Heart right ventricle (tissue), 16 donors: ENCODE measurements at regions not wholly inside any gene's neighbourhood (a gene's known extent, or its start where the extent isn't known, plus 50 kb on each side); places are given as distances from the start of the nearest gene placed in this dataset.
A peak's percentile ranks its signal among the peaks of the same experiment; 100 is the strongest.
"Not testable (repeated sequence)": the region's sequence is repeated elsewhere in the genome, so short reads cannot be mapped to it uniquely, and the experiment has no call there.

ENCODE experiments used
- ATAC-seq, 8 donors: fragments of 200-7000 bp; cut with Tn5 transposase; one replicate each; pipeline ENCODE4 v1.9.1; 2020; ENCODE audit warnings: mild to moderate bottlenecking in 8 of 8, moderate library complexity in 8 of 8, moderate number of reproducible peaks in 1 of 8
- DNase-seq, 2 donors: peaks; one replicate each; pipeline ENCODE4 v3.0.0-alpha.2; 2020
- H3K27ac ChIP-seq, 10 donors: fragments of 200-600 bp; sonication (generic) in 2 of 10; one replicate each; pipeline versions ENCODE4 v1.5.0 to v1.8.0; 2020 to 2022; ENCODE audit warnings: mild to moderate bottlenecking in 3 of 10
- H3K27me3 ChIP-seq, 7 donors: fragments of 200-600 bp; one replicate each; pipeline ENCODE4 v1.8.0; 2021 to 2022; ENCODE audit warnings: mild to moderate bottlenecking in 2 of 7
- H3K36me3 ChIP-seq, 9 donors: fragments of 200-600 bp; sonication (generic) in 1 of 9; one replicate each; pipeline versions ENCODE4 v1.5.0 to v1.8.0; 2020 to 2022; ENCODE audit warnings: mild to moderate bottlenecking in 2 of 9
- H3K4me1 ChIP-seq, 9 donors: fragments of 200-600 bp; sonication (generic) in 1 of 9; one replicate each; pipeline versions ENCODE4 v1.5.0 to v1.8.0; 2020 to 2022; ENCODE audit warnings: mild to moderate bottlenecking in 4 of 9
- H3K4me3 ChIP-seq, 10 donors: fragments of 200-600 bp; sonication (generic) in 2 of 10; one replicate each; pipeline versions ENCODE4 v1.5.0 to v1.8.0; 2020 to 2022; ENCODE audit warnings: mild to moderate bottlenecking in 7 of 10, moderate library complexity in 2 of 10
- H3K9me3 ChIP-seq, 11 donors: fragments of 200-600 bp in 10 of 11; sonication (generic) in 2 of 11; one replicate each; pipeline versions ENCODE4 v1.5.0 to v1.8.0; 2013 to 2022; ENCODE audit warnings: mild to moderate bottlenecking in 2 of 11, control low read depth in 1 of 11, moderate library complexity in 1 of 11
- WGBS, 2 donors: extraction: QIAGEN DNeasy Blood & Tissue Kit; methylation state at CpG; one replicate each; pipeline ENCODE4 v1.1.7; 2013; ENCODE audit warnings: inconsistent platforms in 1 of 2; 5-methylcytosine and 5-hydroxymethylcytosine counted together
- intact Hi-C, 10 donors: fragments of 100-400 bp; cut with DNase I; formaldehyde crosslinking; loops; one replicate each; pipeline versions ENCODE4 v1.11.1 to v1.14.2; 2022
- donor health status: Arrhythmogenic right ventricular cardiomyopathy.
- donor health status: ischemic (EF 13 %, LVEDD 7.1; RV severe dilation, severe dysfunction).
- donor health status: healthy with polysubstance abuse.
- donor health status: DM: no; HTN: yes; CAD: no.
- donor health status: DM: no; HTN: no; CAD: no.
- donor health status: ischemic (EF 25% LVEDD 6.9; RV normal size, moderate dysfunction).
- donor health status: ischemic (EF 25% LVEDD 5.7; RV mildly dilated, moderate dysfunction).
- donor health status: healthy.
- donor health status: DM: yes; HTN: yes; CAD: no.
- donor health status: Ischemic cardiomyopathy.
- donor health status: ischemic (EF 35%, LVEDD 5.7; RV mildly dilated, moderate dysfunction).
- donor health status: nonischemic (EF 11% LVEDD 7.7; RV severe dilation, severe dysfunction).
- donor health status: DM: yes; HTN: yes; CAD: no.
- donor health status: PGD.
- donor health status: ischemic (EF 29% LVEDD 5.4; RV normal size, mild dysfunction).
- donor health status: nonischemic (EF 23%, LVEDD 6.1; RV moderate dilation, normal function).

DNA sequence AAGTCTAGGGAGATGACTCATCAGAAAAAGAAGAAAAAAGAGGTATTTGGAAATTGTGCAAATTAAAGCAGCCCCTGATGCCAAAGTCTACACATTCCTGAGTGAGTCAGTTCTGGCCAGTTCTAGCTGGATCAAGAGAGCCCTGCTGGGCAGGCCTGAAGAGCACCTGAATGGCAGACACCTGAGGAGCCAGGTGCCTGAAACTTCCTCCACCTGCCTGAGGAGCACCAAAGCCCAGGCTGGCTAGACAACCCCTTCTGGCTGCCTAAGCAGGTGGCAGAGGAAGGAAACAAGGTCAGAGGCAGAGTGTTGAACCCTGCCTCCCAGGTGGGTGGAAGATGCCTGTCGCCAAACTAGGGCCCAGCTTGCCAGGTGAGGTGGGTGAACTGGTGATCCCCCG, 101.0 kb downstream of the LIMS4 start:
- H3K27me3 ChIP-seq, H3K36me3 ChIP-seq, H3K4me3 ChIP-seq, ATAC-seq, DNase-seq, H3K27ac ChIP-seq, H3K9me3 ChIP-seq, H3K4me1 ChIP-seq, intact Hi-C loops: not testable (repeated sequence)
- WGBS, 2 donors, result 88 to 92% methylated on average over 1 of the region's 2 CpGs

GRCh38 chr2:110357616-110358015, 115.0 kb downstream of the LIMS4 start:
- H3K9me3 ChIP-seq, H3K27ac ChIP-seq, intact Hi-C loops, H3K36me3 ChIP-seq, H3K4me1 ChIP-seq, H3K4me3 ChIP-seq, ATAC-seq, DNase-seq, H3K27me3 ChIP-seq: not testable (repeated sequence)
- WGBS, 2 donors, result no CpG with 5 or more reads among the region's 2 CpGs

GRCh38 chr2:110354294-110355018, 118.2 kb downstream of the LIMS4 start:
- ATAC-seq, H3K9me3 ChIP-seq, H3K27ac ChIP-seq, H3K4me3 ChIP-seq, intact Hi-C loops, H3K36me3 ChIP-seq, H3K27me3 ChIP-seq, DNase-seq, H3K4me1 ChIP-seq: not testable (repeated sequence)
- WGBS, 2 donors, result no CpG with 5 or more reads among the region's 5 CpGs

GRCh38 chr2:110350718-110351117, 121.9 kb downstream of the LIMS4 start:
- H3K9me3 ChIP-seq, DNase-seq, intact Hi-C loops, H3K36me3 ChIP-seq, H3K27ac ChIP-seq, H3K4me1 ChIP-seq, H3K27me3 ChIP-seq, H3K4me3 ChIP-seq, ATAC-seq: not testable (repeated sequence)

- ATAC-seq, result peak in 1 of 8 donors; percentile 41
- H3K27ac ChIP-seq, H3K36me3 ChIP-seq, H3K27me3 ChIP-seq, intact Hi-C loops, DNase-seq, H3K4me3 ChIP-seq, H3K4me1 ChIP-seq, H3K9me3 ChIP-seq: not testable (repeated sequence)
- WGBS, 2 donors, result 86 to 88% methylated on average over 3 of the region's 12 CpGs
Measured at GRCh38 chr2:110348902-110349301, 123.7 kb downstream of the LIMS4 start.

DNA sequence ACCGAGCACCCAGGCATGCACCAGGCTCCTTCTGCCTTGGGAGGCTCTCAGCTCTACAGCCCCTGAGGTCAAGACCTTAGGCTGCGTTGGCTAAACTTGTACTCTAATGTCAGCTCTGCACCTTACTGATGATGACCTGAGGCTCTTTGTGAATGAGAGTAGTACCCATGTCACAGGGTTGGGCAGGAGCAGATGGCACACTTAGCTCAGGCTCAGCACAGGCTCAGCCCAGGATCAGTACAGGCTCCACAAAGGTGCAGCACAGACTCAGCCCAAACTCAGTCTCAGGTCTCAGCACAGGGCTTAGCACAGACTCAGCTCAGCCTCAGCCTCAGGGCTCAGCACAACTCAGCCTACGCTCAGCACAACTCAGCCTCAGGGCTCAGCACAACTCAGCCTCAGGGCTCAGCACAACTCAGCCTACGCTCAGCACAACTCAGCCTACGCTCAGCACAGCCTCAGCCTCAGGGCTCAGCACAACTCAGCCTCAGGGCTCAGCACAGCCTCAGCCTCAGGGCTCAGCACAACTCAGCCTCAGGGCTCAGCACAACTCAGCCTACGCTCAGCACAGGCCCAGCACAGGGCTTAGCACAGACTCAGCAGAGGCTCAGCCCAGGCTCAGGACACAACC, 128.1 kb downstream of the LIMS4 start:
- WGBS, 2 donors, result 98 to 100% methylated on average over 2 to 4 of the region's 6 CpGs
- H3K4me3 ChIP-seq, H3K4me1 ChIP-seq, H3K27me3 ChIP-seq, H3K9me3 ChIP-seq, ATAC-seq, H3K27ac ChIP-seq, intact Hi-C loops, H3K36me3 ChIP-seq: not testable (repeated sequence)
- DNase-seq, result peak in 1 of 2 donors; percentile 4

- H3K27ac ChIP-seq, H3K27me3 ChIP-seq, H3K36me3 ChIP-seq, H3K4me1 ChIP-seq, H3K9me3 ChIP-seq, intact Hi-C loops, H3K4me3 ChIP-seq, DNase-seq: not testable (repeated sequence)
- ATAC-seq, result peak in 3 of 8 donors; percentile 30 to 35 (median 31)
- WGBS, 2 donors, result 65 to 68% methylated on average over 3 of the region's 7 CpGs
Measured at GRCh38 chr2:110342077-110342476, 129.7 kb upstream of the MTLN start.

GRCh38 chr2:110339126-110339525, 126.8 kb upstream of the MTLN start:
- DNase-seq, H3K9me3 ChIP-seq, H3K4me1 ChIP-seq, H3K36me3 ChIP-seq, H3K27ac ChIP-seq, H3K27me3 ChIP-seq, H3K4me3 ChIP-seq, intact Hi-C loops: not testable (repeated sequence)
- ATAC-seq, result peak in 1 of 8 donors; percentile 18
- WGBS, 2 donors, result no CpG with 5 or more reads among the region's 2 CpGs

DNA sequence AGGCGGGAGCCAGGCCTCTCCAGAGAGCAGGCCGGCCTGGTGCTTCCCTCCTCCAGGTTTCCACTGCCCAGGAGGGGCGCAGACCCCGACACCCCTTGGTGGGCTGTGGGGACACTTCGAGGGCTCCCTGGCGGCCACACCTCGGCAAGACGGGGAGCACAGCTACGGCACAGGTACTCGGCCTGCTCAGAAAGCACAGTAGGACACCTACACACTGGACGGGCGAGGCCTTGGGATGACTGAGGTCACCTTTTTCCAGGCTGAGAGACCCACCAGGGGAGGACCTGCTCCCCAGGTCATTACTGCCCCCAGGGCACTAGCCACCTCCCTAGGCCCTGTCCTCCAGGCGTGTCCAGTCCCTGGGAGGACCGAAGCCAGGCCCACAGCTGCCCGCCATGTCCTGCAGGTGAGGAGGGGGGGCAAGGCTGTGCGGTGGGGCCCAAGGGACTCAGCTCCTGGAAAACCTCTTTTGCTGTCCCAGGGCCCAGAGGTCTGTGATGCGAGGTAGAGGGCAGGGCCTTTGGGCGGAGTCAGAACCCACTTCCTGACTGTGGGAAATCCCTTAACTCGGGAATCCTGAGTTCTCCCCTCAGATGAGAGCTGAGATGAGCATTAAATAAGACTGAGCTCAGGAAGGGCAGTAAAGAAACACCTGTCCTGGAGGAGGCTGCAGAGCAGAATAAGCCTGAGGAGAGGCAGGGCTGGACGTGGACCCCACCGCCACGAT, 126.1 kb upstream of the MTLN start:
- H3K9me3 ChIP-seq, DNase-seq, ATAC-seq, H3K4me3 ChIP-seq, intact Hi-C loops, H3K27ac ChIP-seq, H3K4me1 ChIP-seq, H3K36me3 ChIP-seq, H3K27me3 ChIP-seq: not testable (repeated sequence)
- 86 to 89% methylated on average over 10 to 13 of the region's 22 CpGs for WGBS, 2 donors

DNA sequence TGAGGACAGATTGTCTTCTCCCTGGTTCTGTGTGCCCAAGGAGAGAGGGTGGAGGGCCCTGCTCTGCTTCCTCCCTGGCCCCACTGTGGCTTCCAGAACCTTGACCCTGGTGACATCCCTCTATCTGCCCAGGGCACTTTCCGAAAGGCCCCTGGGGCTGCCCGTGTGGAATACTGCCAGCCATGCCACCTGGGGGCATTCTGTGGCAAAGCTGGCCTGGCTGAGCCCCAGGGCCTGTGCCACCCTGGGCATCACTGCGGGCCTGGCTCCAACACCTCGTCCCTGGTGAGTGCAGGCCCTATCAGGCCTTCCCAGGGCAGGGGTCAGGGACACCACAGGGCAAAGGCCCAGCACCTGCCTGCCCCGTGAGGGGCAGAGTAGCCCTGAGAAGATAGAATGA, 123.7 kb upstream of the MTLN start:
- intact Hi-C loops, H3K27ac ChIP-seq, ATAC-seq, H3K9me3 ChIP-seq, H3K36me3 ChIP-seq, H3K27me3 ChIP-seq, H3K4me1 ChIP-seq, DNase-seq, H3K4me3 ChIP-seq: not testable (repeated sequence)
- 85% methylated on average over 4 of the region's 5 CpGs for WGBS, 2 donors

DNA sequence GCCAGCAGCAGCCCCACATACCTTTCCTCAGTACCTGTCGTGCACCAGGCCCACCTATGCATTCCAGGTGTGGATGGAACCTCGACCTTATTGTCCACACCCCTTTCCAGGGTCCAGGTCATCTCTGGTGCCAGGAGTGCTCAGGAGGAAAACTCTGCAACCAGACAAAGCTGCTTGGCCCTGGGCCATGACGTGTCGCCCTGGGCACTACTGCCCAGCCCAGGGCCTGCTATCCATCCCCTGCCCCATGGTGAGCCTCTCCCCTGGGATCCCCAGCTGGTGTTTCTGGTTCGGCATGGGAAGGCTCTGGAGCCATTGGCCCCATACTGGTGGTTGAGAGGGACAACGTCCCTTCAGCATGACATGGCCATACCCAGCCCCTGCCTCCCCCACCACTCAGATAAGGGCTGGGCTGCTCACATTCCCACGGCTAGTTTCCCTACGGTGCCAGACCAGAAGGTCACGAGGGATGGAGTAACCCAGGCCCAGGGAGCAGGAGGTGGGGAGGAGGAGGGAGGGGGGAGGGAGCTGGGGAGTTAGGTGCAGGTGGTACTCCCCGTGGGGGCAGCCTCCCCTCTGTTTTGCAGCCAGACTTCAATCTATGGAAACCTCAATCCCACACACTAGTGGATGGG, 123.2 kb upstream of the MTLN start:
- H3K36me3 ChIP-seq, H3K4me1 ChIP-seq, intact Hi-C loops, H3K4me3 ChIP-seq, H3K9me3 ChIP-seq, H3K27ac ChIP-seq, H3K27me3 ChIP-seq, DNase-seq: not testable (repeated sequence)
- peak in 2 of 8 donors; percentile 6 to 14 for ATAC-seq
- 79 to 94% methylated on average over 2 of the region's 10 CpGs for WGBS, 2 donors
